ENCODE measurements at regions not wholly inside any gene's neighbourhood (a gene's known extent, or its start where the extent isn't known, plus 50 kb on each side); places are given as distances from the start of the nearest gene placed in this dataset.
"Not testable (repeated sequence)": the region's sequence is repeated elsewhere in the genome, so short reads cannot be mapped to it uniquely, and the experiment has no call there.

DNA sequence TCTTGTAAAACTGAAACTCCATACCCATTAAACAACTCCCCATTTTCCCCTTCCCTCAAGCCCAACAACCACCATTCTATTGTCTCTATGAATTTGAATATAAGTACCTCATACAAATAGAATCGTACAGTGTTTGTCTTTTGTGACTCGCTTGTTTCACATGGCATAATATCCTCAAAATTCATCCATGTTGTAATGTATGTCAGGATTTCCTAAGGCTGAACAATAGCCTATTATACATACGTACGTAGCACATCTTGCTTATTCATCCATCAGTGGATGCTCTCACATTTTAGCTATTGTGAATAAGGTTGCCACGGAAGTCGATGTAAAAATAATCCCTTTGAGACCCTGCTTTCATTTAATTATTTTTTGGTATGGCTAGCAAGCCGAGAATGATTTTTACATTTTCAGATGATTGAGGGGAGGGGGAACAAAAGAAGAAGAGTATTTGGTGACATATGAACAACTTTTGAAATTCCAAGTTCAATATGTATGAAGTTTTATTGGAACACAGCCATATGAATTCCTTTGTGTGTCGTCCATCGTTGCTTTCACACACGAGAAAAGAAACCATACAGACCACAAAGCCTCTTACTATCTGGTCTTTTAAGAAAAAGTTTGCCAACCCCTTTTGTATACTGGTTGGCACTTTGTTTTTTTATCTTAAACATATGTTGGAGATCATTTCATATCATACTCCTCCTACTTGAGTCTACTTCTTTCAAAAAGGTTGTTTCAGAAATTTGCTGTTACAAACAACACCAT, 371.2 kb downstream of the NPIPA8 start:
- H3K4me3 ChIP-seq, result no peak overlapping the region
- H3K36me3 ChIP-seq (ENCODE audit: low read depth, missing control alignments), result no peaks in the 10 kb centered on the region
- WGBS, 2 donors, result 60 to 64% methylated on average over 10 of the region's 10 CpGs
- intact Hi-C loops (cut with DNase I; ENCODE audit: low total_unique reads), result no loop called here
- H3K27me3 ChIP-seq, result no peaks in the 10 kb centered on the region
- no peaks in the 10 kb centered on the region for H3K9me3 ChIP-seq
- TF ChIP-seq POLR2A (IDR thresholded peaks at IDR 0.05), result no peak
- TF ChIP-seq, protein P1, sequence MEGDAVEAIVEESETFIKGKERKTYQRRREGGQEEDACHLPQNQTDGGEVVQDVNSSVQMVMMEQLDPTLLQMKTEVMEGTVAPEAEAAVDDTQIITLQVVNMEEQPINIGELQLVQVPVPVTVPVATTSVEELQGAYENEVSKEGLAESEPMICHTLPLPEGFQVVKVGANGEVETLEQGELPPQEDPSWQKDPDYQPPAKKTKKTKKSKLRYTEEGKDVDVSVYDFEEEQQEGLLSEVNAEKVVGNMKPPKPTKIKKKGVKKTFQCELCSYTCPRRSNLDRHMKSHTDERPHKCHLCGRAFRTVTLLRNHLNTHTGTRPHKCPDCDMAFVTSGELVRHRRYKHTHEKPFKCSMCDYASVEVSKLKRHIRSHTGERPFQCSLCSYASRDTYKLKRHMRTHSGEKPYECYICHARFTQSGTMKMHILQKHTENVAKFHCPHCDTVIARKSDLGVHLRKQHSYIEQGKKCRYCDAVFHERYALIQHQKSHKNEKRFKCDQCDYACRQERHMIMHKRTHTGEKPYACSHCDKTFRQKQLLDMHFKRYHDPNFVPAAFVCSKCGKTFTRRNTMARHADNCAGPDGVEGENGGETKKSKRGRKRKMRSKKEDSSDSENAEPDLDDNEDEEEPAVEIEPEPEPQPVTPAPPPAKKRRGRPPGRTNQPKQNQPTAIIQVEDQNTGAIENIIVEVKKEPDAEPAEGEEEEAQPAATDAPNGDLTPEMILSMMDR (IDR thresholded peaks at IDR 0.05), result no peak
- no peak for DNase-seq
- no peak overlapping the region for H3K27ac ChIP-seq
- H3K4me1 ChIP-seq, result no peaks in the 10 kb centered on the region

DNA sequence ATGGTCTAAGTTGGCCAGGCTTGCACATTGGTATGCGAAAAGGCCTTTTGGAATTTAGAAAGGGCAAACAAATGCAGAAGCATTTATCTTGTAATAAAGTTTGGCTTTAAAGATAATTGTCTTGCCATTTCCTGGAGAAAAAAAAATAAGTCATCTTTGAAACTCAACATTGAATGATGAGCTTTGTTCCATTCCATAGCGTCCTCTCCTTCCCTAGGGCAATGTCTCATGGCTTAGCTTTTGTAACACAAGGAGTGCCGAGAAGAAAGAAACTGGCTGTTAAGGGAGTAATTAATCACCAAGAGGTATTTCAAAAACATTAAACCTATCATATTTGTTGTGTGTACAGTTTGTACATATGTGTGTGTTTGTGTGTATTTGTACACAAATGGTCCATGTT, 372.3 kb downstream of the NPIPA8 start:
- Histone ChIP-seq H3K36me3 (ENCODE audit: low read depth, missing control alignments) (no peaks in the 10 kb centered on the region), H3K27ac (no peak overlapping the region), H3K4me1 (no peaks in the 10 kb centered on the region), H3K27me3 (no peaks in the 10 kb centered on the region), H3K9me3 (no peaks in the 10 kb centered on the region), H3K4me3 (no peak overlapping the region)
- TF ChIP-seq, protein P1 (IDR thresholded peaks at IDR 0.05), result no peak
- TF ChIP-seq POLR2A (IDR thresholded peaks at IDR 0.05), result no peak
- 55 to 66% methylated on average over 3 of the region's 3 CpGs for WGBS, 2 donors
- intact Hi-C loops (cut with DNase I; ENCODE audit: low total_unique reads), result no loop called here
- no peak for DNase-seq

DNA sequence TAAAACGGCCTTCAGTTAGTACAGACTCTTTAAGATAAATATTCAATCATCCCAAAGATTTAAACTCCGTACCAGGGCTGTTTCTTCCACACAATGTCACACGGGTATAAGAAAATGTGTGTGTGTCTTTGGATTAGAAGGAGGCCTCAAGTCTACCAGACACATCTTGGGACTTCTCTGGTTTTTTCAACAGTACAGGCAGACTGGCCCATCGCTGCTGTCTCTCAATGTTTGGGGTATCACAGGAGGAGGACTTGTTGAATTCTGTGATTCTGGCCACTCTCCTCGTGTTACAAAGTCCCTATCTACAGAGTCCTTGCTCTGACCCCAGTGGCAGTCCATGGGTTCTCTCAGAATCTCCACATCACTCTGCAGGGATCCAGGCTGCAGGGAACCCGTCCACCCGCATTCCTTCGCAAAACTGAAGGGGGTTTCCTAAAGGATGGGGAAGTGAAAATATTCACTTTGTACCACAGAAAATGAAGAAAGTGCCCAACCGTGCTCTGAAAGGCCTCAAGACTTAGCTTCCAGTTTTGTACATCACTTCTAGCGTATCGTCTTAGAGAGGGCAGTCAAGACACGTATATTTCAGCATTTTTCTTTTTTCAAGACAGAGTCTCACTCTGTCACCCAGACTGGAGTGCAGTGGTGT, 373.2 kb downstream of the NPIPA8 start:
- Histone ChIP-seq H3K36me3 (ENCODE audit: low read depth, missing control alignments) (no peaks in the 10 kb centered on the region), H3K4me3 (no peak overlapping the region), H3K27me3 (no peaks in the 10 kb centered on the region), H3K4me1 (no peaks in the 10 kb centered on the region), H3K27ac (no peak overlapping the region), H3K9me3 (no peaks in the 10 kb centered on the region)
- no peak for DNase-seq
- WGBS, 2 donors, result 68 to 69% methylated on average over 12 of the region's 12 CpGs
- intact Hi-C loops (cut with DNase I; ENCODE audit: low total_unique reads), result no loop called here
- no peak for TF ChIP-seq POLR2A (IDR thresholded peaks at IDR 0.05)
- TF ChIP-seq, protein P1 (IDR thresholded peaks at IDR 0.05), result no peak

DNA sequence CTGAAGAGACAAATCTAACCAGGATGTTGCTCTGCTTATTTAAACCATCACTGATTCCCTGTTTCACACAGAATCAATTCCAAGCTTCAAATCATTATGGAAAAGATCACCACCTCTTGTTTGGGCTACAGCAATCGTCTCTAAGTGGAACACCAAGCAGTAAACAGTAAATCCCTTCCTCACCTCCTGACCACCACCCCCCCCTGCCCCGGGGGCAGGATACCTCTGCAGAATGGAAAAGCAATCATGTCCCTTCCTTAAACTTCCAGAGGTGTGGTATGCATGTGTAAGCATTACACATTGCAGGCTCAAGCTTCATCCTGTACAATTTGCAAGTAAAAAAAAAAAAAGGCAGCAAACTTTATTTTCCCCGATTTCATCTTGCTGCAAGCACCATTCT, 373.8 kb downstream of the NPIPA8 start:
- intact Hi-C loops (cut with DNase I; ENCODE audit: low total_unique reads), result no loop called here
- TF ChIP-seq POLR2A (IDR thresholded peaks at IDR 0.05), result no peak
- TF ChIP-seq, protein P1 (IDR thresholded peaks at IDR 0.05), result no peak
- WGBS, 2 donors, result 62 to 72% methylated on average over 3 of the region's 3 CpGs
- Histone ChIP-seq H3K27ac (no peak overlapping the region), H3K4me1 (no peaks in the 10 kb centered on the region), H3K9me3 (no peaks in the 10 kb centered on the region), H3K36me3 (ENCODE audit: low read depth, missing control alignments) (no peaks in the 10 kb centered on the region), H3K4me3 (no peak overlapping the region), H3K27me3 (no peaks in the 10 kb centered on the region)
- DNase-seq, result no peak

DNA sequence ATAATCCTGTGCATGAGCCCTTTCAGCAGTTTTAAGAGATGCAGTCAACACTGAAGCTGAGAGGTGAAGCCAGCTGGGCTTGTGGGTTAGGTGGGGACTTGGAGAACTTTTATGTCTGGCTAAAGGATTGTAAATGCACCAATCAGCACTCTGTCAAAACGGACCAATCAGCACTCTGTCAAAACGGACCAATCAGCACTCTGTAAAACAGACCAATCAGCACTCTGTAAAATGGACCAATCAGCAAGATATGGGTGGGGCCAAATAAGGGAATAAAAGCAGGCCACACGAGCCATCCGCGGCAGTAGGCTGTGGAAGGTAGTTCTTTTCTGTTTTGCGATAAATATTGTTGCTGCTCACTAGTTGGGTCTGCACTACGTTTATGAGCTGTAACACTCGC, 374.7 kb downstream of the NPIPA8 start:
- H3K4me3 ChIP-seq; H3K27me3 ChIP-seq; H3K4me1 ChIP-seq; H3K9me3 ChIP-seq; intact Hi-C loops (cut with DNase I; ENCODE audit: low total_unique reads); H3K36me3 ChIP-seq (ENCODE audit: low read depth, missing control alignments); H3K27ac ChIP-seq: not testable (repeated sequence)
- peak; percentile 54 for DNase-seq
- WGBS, 2 donors, result 53 to 74% methylated on average over 8 of the region's 8 CpGs
